NCI-H345 (cell line): ENCODE measurements at regions not wholly inside any gene's neighbourhood (a gene's known extent, or its start where the extent isn't known, plus 50 kb on each side); places are given as distances from the start of the nearest gene placed in this dataset.
"Not testable (repeated sequence)": the region's sequence is repeated elsewhere in the genome, so short reads cannot be mapped to it uniquely, and the experiment has no call there.

Experiments used
- DNase-seq: peaks from one replicate; lab custom pipeline; 2025; lab: John Stamatoyannopoulos, UW

GRCh38 chr12:33514893-33515292 is 75.3 kb upstream of the SYT10 start:
- no peak for DNase-seq

DNA sequence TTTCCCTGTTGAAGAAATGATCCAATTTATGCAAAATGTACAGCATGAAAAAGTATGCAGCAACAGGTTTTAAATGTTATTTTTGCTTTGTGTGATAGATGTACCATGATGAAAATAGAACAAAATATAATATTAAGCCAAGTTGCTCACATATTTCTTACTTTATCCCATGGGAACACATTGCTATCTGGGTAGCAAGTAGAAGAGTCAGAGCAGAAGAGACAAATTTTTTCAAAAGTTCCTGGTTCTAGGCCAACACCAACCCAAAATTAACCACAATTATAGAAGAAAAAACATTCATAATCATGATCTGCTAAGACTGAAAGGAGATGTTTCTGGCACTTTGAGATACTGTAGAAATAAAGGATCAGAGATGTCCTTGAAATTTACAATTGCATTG is 79.9 kb upstream of the SYT10 start:
- DNase-seq, result no peak

GRCh38 chr12:33520505-33521302 is 81.1 kb upstream of the SYT10 start:
- DNase-seq, result peak; percentile 82

- DNase-seq, result no peak
Observed at GRCh38 chr12:33529031-33529430, 89.4 kb upstream of the SYT10 start.

- no peak for DNase-seq
Observed at GRCh38 chr12:33529810-33530209, 90.2 kb upstream of the SYT10 start.

- DNase-seq, result no peak
Observed at GRCh38 chr12:33531261-33531660, 91.6 kb upstream of the SYT10 start.

DNA sequence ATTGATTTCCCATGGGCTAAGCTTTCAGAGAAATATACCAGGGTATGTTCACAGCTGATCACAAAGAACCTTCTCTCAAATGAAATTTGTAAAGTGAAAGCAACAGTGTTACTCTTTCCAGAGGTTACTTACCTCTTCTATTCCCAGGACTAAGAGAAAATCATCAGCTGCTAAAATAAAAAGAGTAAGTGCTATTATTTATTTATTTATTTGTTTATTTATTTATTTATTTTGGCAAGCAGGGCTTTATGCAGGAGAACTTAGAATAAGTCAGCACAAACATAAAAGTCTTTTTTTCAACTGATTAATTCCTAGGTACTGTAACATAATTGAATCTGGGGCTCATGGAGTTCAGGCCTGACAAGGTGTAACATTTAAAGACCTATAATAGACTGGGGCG is 93.9 kb upstream of the SYT10 start:
- DNase-seq, result no peak

DNA sequence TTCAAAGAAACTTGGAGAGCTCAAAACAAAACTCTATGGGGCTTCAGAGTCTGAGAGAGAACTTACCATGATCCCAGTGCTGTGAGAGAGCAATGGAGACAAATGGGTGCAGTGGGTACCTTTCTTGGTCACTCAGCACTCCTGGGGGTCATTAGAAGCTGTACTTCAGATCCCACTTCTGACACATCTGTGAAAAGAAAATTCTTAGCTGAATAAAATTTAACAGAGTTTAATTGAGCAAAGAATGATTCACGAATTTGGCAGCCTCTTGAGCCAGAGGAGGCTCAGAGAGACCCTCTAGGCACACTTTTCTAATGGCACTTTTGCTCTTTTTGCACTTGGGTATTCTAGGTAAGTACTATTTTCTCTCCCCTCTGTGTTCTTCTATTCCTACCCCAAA is 96.8 kb upstream of the SYT10 start:
- no peak for DNase-seq

DNA sequence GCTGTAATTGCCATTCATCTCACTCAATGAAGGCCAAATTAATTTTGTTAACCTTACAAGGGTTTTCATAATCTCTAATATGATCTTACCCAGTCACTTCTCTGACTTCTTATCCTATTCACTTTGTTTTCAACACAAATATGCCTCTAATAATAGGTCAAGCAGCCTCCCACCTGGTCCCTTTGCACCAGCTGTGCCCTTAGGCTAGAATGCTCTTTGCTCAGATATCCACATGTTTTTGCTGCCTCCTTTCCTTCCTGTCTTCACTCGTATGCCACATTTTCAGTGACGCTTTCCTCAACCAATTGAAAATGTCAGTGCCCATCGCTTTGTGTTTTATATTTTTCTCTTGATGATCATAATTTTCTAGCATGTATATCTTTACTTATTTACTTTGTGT is 106.4 kb upstream of the SYT10 start:
- DNase-seq, result no peak

- no peak for DNase-seq
Observed at GRCh38 chr12:33547084-33547483, 107.5 kb upstream of the SYT10 start.

DNA sequence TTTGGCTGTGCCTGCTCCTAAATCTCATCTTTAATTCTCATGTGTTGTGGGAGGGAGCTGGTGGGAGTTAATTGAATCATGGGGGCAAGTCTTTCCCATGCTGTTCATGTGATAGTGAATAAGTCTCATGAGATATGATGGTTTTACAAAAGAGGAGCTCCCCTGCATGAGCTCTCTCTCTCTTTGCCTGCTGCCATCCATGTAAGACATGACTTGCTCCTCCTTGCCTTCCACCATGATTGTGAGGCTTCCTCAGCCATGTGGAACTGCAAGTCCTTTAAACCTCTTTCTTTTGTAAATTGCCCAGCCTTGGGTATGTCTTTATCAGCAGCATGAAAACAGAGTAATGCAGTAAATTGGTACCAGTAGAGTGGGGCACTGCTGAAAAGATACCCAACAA is 110.6 kb upstream of the SYT10 start:
- not testable (repeated sequence) for DNase-seq

DNA sequence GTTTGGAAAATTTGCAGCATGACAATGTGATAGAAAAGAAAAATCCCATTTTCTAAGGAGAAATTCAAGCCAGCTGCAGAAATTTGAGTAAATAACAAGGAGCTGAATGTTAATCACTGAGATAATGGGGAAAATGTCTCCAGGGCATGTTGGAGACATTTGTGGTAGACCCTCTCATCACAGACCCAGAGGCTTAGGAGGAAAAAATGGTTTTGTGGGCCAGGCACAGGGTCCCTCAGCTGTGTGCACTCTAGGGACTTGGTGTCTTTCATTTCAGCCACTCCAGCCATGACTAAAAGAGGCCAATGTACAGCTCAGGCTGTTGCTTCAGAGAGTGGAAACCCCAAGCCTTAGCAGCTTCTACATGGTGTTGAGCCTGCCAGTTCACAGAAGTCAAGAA is 111.4 kb upstream of the SYT10 start:
- DNase-seq, result no peak

- no peak for DNase-seq
Observed at GRCh38 chr12:33555128-33555527, 115.5 kb upstream of the SYT10 start.

- no peak for DNase-seq
Observed at GRCh38 chr12:33560653-33561208, 121.1 kb upstream of the SYT10 start.

DNA sequence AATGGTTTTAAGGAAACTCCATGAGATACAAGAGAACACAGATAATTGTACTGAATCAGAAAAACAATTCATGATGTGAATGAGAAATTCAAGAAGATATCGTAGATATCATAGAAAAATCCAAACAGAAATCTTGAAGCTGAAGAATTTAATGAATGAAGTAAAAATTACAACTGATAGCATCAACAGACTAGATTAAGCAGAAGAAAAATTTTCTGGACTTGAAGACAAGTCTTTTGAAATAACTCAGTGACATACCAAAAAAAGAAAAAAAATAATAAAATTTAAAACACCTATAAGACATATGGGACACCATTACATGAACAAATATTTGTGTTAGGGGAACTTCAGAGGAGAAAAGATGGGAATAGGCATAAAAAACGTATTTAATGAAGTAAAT is 122.8 kb upstream of the SYT10 start:
- DNase-seq, result no peak

GRCh38 chr12:33566403-33566802 is 126.8 kb upstream of the SYT10 start:
- no peak for DNase-seq

DNA sequence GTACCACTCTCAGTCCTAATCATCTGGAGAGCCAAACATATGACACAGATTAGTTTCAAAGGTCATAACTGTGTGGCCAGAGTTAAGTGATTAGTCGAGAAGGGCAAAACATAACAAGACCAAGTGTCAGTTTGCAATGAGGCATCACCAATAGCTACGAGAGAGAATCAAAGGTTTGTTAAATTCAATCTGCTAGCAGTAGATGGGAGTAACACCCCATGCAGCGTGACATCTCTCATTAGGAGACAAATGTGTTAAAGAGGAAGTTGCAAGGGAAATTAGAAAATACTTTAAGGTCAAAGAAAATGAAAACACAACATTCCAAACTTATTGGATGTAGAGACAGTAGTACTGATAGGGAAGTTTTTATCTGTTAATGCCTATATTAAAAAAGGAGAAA is 135.7 kb upstream of the SYT10 start:
- no peak for DNase-seq

DNA sequence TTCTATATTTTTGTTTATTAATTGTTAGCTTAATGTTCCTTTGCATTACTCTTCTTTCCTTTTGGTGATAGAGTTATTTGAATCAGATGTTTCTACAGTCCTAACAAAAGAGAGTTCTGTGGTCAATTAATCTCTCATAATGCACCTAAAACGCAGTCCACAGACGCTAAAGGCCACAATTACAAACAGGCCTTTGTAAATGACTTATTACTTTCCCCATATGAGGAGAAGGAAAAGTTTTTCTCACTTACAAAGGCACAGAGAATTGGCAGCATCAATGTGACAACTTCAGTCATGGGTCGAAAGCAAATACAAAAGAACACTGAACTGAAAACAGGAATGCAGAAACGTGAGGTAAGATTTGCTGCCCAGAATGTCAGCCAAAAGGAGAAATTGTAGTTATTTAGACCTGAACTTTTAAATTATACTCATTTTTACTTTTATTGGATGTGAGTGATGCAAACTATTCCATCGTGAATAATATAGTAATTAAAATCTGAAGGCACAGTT is 142.0 kb upstream of the SYT10 start:
- no peak for DNase-seq

- DNase-seq, result no peak
Observed at GRCh38 chr12:33586576-33586975, 147.0 kb upstream of the SYT10 start.

DNA sequence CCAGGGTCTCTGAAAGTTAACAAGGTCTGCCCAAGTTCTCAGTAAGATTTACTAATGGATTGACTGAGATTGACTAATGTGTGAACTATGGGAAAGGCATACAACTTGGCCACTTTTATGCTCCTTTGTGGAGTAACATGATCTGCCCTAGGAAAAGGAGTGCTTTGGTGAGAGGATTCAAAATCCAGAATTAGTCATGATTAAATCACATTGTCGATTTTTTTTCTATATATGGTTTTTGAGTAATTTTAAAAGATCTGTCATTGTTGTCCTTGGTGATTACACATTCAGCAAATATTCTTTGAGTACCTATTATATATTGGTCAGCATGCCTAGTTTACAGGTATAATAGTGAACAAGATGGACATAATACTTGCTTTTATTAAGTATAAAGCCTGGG is 147.7 kb upstream of the SYT10 start:
- no peak for DNase-seq

DNA sequence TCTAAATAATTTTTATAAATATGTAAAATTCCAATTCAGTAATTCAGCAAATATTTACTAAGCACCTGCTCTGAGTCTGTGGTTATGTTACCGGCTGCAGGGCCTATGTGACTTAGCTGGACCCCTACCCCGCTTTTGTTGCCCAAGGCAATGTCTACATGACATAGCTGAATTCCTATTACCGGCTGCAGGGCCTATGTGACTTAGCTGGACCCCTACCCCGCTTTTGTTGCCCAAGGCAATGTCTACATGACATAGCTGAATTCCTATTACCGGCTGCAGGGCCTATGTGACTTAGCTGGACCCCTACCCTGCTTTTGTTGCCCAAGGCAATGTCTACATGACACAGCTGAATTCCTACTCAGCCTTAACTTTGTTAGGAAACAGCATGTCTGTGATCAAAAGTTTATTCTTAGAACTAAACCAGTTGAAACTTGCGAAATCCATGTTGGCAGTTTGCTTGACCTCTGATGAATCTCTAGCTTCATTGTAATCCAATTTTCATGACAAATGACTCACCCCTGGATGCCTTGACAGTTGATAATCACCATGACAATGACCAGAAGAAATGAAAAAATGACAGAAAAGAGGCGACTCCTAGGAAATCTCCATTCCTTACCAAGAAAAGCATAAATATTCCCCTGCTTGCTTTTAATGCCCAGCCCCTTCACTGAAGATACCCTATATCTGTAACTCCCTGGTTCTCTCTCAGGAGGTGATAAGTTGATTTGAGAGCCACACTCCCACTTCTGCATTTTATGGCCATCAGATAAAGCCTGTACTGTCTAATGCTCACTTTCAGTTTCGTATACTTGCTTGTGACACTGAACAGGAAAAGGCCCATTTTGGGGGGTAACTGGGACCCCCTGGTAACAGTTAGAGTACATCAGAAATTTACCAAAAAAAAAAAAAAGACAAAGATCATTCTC is 148.4 kb upstream of the SYT10 start:
- no peak for DNase-seq

GRCh38 chr12:33588725-33589405 is 149.2 kb upstream of the SYT10 start:
- no peak for DNase-seq
